22Rv1 (cell line): ENCODE measurements at regions not wholly inside any gene's neighbourhood (a gene's known extent, or its start where the extent isn't known, plus 50 kb on each side); places are given as distances from the start of the nearest gene placed in this dataset.
A peak's percentile ranks its signal among the peaks of the same experiment; 100 is the strongest.

Experiments used
- H3K27ac ChIP-seq: fragments of 450-650 bp; 2 replicates; pipeline ENCODE4 v1.5.1; 2017
- CTCF ChIP-seq: fragments of 450-650 bp; IDR thresholded peaks from 2 replicates; pipeline ENCODE4 v1.5.1; 2017; ENCODE audit warnings: mild to moderate bottlenecking
- ZFX ChIP-seq: fragments of 450-650 bp; IDR thresholded peaks from 2 replicates; pipeline ENCODE4 v1.6.1; 2017; ENCODE audit warnings: antibody characterized with exemption, borderline replicate concordance

DNA sequence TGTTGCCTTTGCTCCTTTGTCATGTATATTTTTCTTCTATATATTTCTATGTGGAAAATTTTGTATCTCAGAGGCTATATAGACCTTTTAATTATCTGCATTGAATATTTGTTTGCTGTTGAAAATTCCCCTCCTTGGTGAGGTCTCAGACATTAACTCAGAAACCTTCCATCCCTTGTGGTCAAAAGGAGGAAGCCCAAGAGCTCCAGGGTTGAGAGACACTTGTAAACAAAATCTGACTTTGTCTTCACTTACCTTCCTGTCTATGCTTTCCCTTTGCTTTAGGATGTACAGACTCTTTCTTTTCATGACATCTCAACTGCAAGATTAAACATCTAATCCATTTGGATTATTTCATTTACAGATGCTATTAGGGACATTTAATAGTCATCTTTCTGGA lies 157.5 kb downstream of the PCDH20 start:
- no peak for TF ChIP-seq ZFX
- TF ChIP-seq CTCF, result no peak
- no peak overlapping the region for H3K27ac ChIP-seq

DNA sequence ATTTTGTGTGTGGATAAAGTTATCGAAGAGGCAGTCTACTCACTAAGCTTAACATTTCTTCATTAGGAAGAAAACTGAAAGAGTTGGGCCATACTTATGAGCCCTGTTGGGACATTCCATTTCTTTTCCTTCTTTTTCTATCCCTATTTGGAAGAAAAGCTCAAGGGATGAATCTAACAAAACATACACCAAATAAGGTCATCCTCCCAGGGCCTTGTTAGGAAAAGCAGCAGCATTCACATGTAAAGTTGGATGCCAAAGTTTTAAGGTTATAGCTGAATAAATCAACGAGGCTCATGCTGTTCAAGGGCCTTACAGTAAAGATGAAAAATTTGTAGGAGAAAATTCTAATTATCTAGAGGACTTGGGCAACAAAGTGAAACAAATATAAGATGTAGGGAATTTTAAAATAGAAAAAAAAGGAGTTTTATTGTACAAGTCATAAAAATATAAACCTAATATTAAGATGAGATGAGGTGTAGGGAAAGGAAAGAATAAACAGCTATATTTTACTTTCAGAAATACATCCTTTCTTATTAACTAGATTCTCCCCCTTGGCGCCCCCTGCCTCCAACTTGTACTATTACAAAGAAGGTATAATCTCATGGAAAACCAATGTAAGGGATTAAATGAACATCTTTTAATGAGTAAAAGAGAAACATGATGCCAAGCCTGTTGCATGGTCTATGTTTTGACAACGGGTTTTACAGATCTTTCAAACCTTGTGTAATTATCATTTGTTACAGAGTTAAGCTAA lies 160.4 kb downstream of the PCDH20 start:
- TF ChIP-seq ZFX, result no peak
- peak; percentile 52 for TF ChIP-seq CTCF
- no peak overlapping the region for H3K27ac ChIP-seq

GRCh38 chr13:61253105-61253877 lies 162.4 kb downstream of the PCDH20 start:
- TF ChIP-seq CTCF (no peak), ZFX (no peak)
- no peak overlapping the region for H3K27ac ChIP-seq

- TF ChIP-seq CTCF (no peak), ZFX (no peak)
- H3K27ac ChIP-seq, result no peak overlapping the region
These were observed 163.4 kb downstream of the PCDH20 start for GRCh38 chr13:61252213-61252612.

GRCh38 chr13:61247149-61247936 lies 168.3 kb downstream of the PCDH20 start:
- no peak overlapping the region for H3K27ac ChIP-seq
- no peak for TF ChIP-seq CTCF
- TF ChIP-seq ZFX, result no peak

- no peak overlapping the region for H3K27ac ChIP-seq
- TF ChIP-seq CTCF (no peak), ZFX (no peak)
These were observed 169.3 kb downstream of the PCDH20 start for GRCh38 chr13:61246351-61246750.
